D721Med (cell line): ENCODE measurements at regions not wholly inside any gene's neighbourhood (a gene's known extent, or its start where the extent isn't known, plus 50 kb on each side); places are given as distances from the start of the nearest gene placed in this dataset.

Experiments
- DNase-seq: peaks from one replicate; pipeline ENCODE4 v3.0.0; 2011; ENCODE audit warnings: low spot score; ENCODE audit not compliant: insufficient read length
- FAIRE-seq: peaks from 2 replicates; lab custom pipeline; 2011; peaks lifted over from hg19 to GRCh38; lab: Jason Lieb, UNC
- TF ChIP-seq, protein P1 (sequence below): IDR thresholded peaks from 2 replicates; pipeline ENCODE4 v1.5.1; 2012; ENCODE audit warnings: mild to moderate bottlenecking, control low read depth; ENCODE audit not compliant: insufficient read depth; ENCODE audit errors: missing control alignments

DNA sequence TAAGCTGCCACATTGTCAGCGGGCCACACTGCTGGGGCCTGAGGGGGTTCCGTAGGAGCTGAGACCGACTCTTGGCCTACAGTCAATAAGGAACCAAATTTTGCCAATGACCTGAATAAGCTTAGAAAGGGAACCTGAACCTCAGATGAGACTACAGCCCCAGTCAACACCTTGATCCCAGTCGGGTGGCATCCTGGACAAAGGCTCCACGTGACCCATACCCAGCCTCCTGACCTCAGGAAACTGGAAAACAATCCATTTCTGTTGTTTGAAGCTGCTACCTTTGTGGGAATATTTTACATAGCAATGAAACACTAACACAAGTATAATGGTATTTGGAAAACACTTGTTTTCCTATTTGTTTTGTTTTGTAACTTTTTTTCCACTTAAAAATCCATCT is 179.9 kb upstream of the RALGAPA2 start:
- DNase-seq = no peak
- FAIRE-seq = no peak
- TF ChIP-seq, protein P1, sequence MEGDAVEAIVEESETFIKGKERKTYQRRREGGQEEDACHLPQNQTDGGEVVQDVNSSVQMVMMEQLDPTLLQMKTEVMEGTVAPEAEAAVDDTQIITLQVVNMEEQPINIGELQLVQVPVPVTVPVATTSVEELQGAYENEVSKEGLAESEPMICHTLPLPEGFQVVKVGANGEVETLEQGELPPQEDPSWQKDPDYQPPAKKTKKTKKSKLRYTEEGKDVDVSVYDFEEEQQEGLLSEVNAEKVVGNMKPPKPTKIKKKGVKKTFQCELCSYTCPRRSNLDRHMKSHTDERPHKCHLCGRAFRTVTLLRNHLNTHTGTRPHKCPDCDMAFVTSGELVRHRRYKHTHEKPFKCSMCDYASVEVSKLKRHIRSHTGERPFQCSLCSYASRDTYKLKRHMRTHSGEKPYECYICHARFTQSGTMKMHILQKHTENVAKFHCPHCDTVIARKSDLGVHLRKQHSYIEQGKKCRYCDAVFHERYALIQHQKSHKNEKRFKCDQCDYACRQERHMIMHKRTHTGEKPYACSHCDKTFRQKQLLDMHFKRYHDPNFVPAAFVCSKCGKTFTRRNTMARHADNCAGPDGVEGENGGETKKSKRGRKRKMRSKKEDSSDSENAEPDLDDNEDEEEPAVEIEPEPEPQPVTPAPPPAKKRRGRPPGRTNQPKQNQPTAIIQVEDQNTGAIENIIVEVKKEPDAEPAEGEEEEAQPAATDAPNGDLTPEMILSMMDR = no peak

DNA sequence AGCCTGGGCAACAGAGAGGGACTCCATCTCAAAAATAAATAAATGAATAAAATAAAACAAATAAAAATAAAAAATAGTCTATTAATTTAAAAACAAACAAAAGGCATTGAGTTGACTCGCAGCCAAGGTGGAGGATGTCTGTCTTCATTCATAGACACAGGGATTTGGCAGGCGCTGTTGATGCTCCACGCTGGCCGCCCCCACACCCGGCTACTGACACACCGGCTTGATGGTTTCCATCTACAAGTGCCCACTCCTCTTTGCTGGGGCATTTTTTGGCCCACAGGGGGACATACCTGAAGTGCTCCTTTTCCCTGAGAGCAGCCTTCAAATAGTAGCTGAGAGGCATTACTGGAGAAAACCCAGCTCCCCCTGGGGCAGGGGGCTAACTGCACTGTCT is 178.3 kb upstream of the RALGAPA2 start:
- DNase-seq (no peak), FAIRE-seq (no peak)
- TF ChIP-seq, protein P1 = no peak

GRCh38 chr20:20888936-20889335 is 176.5 kb upstream of the RALGAPA2 start:
- no peak for DNase-seq
- TF ChIP-seq, protein P1 = no peak
- FAIRE-seq = no peak

DNA sequence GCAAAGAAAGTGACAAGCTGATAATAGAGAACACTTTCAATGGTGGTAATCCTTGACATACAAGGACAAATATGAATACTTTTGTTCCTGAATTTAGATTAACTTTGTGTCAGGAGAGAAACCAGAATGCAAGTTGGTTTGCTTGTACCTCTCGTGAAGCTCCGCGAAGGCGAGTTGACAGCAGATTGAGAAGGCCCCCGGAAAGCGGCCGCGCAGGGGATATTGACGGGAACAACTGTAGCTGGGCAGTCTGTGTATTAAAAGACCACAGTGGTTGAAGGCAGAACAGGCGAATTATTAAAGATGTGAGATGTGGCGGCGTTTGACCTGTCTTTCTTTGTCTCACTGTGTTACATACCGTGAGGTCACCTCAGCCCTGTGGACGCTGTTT is 175.8 kb upstream of the RALGAPA2 start:
- FAIRE-seq (no peak), DNase-seq (no peak)
- TF ChIP-seq, protein P1 = no peak

DNA sequence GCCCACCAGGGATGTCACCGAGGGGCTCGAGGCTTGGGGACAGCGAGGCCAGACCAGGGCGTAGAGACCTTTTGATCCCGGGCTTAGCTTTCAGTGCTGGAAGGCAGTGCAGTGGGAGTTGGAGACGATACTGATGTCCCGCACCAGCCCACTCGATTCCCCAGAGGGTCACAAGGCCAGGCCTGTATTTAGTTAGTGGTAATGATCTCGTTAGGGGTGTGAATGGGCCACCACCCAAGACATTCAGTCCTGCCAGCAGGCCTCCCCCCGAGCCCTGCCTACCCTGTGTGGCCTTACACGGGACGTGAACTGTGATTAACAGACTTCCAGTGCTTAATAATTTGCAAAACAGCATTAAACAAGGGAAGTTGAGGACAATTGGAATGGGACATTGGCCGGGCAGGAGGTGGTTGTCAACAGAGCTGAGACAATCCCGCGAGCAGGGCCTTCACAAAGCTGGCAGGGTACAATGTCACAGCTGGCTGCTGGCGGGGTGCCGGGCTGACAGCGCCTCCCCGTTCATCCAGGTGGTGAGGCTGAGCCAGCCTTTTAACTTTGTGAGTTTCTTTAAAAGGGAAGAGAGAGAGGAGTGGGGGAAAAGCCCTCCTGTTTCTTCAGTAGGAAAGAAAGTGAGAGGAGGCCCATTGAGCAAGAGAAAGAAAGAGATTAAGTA is 175.3 kb upstream of the RALGAPA2 start:
- FAIRE-seq (no peak), DNase-seq (no peak)
- TF ChIP-seq, protein P1 = no peak

DNA sequence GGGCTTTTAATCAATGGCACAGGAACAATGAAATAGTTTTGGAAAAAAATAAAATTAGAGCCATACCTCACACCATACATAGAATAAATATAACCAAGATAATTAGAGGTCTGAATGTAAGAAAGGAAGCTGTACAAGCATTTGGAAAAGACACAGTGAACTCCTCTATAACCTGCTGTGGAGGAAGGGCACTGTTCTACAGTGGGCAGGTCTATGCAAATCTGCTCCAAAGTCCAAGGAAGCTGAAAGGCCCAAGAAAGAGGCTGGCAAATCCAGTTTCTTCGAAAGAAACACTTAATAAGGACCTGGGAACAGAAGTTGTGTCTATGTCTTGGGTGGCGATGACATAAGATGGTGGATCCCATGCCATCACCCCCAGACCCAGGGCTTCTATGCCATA is 169.4 kb upstream of the RALGAPA2 start:
- no peak for DNase-seq
- TF ChIP-seq, protein P1 = no peak
- FAIRE-seq = no peak

GRCh38 chr20:20877079-20877478 is 164.6 kb upstream of the RALGAPA2 start:
- no peak for DNase-seq
- no peak for FAIRE-seq
- TF ChIP-seq, protein P1 = no peak
